Uterus (tissue), 3 donors: ENCODE measurements at regions not wholly inside any gene's neighbourhood (a gene's known extent, or its start where the extent isn't known, plus 50 kb on each side); places are given as distances from the start of the nearest gene placed in this dataset.

Experiments
- DNase-seq, 2 donors: peaks; one replicate each; pipeline ENCODE4 v3.0.0-alpha.2; 2019 to 2020
- H3K27ac ChIP-seq, 2 donors: fragments of 200-600 bp; sonication (generic); 1 replicate in 1 of 2; 2 replicates in 1 of 2; pipeline ENCODE4 v1.5.1; 2016 to 2018
- H3K27me3 ChIP-seq, 2 donors: fragments of 200-600 bp; sonication (generic); one replicate each; pipeline ENCODE4 v1.5.1; 2018 to 2019; ENCODE audit warnings: control low read depth in 1 of 2
- H3K36me3 ChIP-seq, 2 donors: fragments of 200-600 bp; sonication (generic); one replicate each; pipeline ENCODE4 v1.5.1; 2019; ENCODE audit warnings: control low read depth in 1 of 2
- H3K4me1 ChIP-seq, 2 donors: fragments of 200-600 bp; sonication (generic); one replicate each; pipeline ENCODE4 v1.5.1; 2018 to 2019; ENCODE audit warnings: control low read depth in 1 of 2
- H3K4me3 ChIP-seq, 2 donors: fragments of 200-600 bp; sonication (generic); 1 replicate in 1 of 2; 2 replicates in 1 of 2; pipeline ENCODE4 v1.5.1; 2018 to 2019; ENCODE audit warnings: mild to moderate bottlenecking in 1 of 2
- H3K9me3 ChIP-seq, 2 donors: fragments of 200-600 bp; sonication (generic); one replicate each; pipeline ENCODE4 v1.5.1; 2019; ENCODE audit warnings: control low read depth in 1 of 2
- POLR2A ChIP-seq, 2 donors: fragments of 450-650 bp; IDR thresholded peaks; one replicate each; pipeline ENCODE4 v1.6.1; 2016; ENCODE audit warnings: antibody characterized with exemption in 2 of 2, mild to moderate bottlenecking in 1 of 2, moderate library complexity in 1 of 2
- intact Hi-C: fragments of 100-400 bp; cut with DNase I; formaldehyde crosslinking; loops from one replicate; pipeline ENCODE4 v1.15.1; 2023; ENCODE audit warnings: low total_unique reads
- TF ChIP-seq, protein P1 (sequence below), 4 experiments: fragments of 200-600 bp in 2 of 4; fragments of 450-650 bp in 2 of 4; sonication (generic) in 2 of 4; IDR thresholded peaks; one replicate each; pipeline ENCODE4 v1.5.1; 2016 to 2019; ENCODE audit warnings: antibody characterized with exemption in 4 of 4, mild to moderate bottlenecking in 2 of 4, moderate library complexity in 1 of 4
- donor health status: DM: yes; HTN: yes; CAD: no.

DNA sequence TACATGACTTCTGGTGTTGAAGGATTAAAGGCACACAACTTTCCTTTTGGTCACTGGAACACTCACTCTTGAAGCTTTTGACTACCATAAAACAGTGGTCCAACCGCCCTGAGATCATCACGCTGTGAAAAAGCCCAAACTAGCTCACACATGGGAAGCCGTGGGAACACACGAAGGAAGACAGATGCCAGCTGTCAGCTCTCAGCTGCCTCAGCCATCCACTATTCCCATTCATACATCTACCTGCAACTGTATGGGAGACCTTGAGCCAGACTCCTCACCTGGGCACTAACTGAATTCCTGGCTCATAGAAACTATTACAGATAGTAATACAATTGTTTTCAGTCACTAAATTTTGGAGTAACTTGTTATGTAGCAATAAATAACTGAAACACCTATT is 246.1 kb downstream of the MSX2 start:
- no peaks in the 10 kb centered on the region for H3K36me3 ChIP-seq
- no peak overlapping the region for H3K27ac ChIP-seq
- H3K27me3 ChIP-seq, result no peaks in the 10 kb centered on the region
- no peak for DNase-seq
- intact Hi-C loops, result no loop called here
- H3K4me1 ChIP-seq, result no peaks in the 10 kb centered on the region
- no peaks in the 10 kb centered on the region for H3K9me3 ChIP-seq
- no peak overlapping the region for H3K4me3 ChIP-seq
- TF ChIP-seq POLR2A (IDR thresholded peaks at IDR 0.05), result no peak
- TF ChIP-seq, protein P1, sequence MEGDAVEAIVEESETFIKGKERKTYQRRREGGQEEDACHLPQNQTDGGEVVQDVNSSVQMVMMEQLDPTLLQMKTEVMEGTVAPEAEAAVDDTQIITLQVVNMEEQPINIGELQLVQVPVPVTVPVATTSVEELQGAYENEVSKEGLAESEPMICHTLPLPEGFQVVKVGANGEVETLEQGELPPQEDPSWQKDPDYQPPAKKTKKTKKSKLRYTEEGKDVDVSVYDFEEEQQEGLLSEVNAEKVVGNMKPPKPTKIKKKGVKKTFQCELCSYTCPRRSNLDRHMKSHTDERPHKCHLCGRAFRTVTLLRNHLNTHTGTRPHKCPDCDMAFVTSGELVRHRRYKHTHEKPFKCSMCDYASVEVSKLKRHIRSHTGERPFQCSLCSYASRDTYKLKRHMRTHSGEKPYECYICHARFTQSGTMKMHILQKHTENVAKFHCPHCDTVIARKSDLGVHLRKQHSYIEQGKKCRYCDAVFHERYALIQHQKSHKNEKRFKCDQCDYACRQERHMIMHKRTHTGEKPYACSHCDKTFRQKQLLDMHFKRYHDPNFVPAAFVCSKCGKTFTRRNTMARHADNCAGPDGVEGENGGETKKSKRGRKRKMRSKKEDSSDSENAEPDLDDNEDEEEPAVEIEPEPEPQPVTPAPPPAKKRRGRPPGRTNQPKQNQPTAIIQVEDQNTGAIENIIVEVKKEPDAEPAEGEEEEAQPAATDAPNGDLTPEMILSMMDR (IDR thresholded peaks at IDR 0.05), result no peak

DNA sequence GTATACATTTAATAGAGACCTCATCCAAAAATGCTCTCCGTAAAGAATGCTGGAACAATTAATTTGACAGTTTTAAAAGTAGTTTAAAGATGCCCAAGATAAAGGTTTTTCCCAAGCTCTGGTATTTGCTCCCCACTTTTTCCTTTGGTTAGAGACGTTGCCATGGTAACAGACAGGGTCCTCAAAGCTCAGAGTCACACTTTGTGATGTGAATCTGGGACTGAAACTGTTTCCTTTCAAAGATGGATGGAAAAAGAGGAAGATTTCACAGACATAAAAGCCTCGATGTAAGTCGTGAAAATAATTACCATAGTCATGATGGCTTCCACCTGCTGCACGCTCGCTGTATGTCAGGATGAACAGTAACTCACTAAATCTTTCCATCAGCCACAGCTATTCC is 229.5 kb downstream of the MSX2 start:
- no peak for TF ChIP-seq POLR2A (IDR thresholded peaks at IDR 0.05)
- TF ChIP-seq, protein P1 (IDR thresholded peaks at IDR 0.05), result no peak
- intact Hi-C loops, result no loop called here

DNA sequence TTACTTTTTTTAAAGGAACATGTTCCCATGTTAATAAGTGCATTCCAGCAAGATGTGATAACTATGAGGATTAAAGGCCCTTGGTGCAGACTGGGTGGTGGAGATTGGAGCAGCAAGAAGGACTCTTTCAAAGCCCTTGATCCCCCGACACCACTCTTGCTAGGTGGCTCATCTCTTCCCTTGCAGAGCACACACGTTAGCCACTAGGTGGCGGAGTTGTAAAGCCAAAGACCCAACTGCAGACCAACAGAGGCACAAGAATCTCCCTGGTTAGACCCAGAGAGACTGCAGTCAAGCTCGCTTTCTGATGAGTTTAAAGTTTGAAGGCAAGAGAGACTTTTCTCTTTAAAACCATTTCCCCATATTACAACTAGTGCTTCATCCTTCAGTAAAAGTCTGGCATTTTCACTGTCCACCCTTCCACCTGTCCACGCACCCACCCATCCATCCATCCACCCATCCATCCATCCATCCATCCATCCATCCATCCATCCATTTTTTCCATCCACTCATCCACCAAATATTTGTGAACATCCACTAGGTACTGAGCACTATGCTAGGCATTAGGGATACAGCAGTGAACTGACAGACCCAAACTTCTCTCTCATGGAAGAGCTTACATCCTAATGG is 226.9 kb downstream of the MSX2 start:
- no peaks in the 10 kb centered on the region for H3K4me1 ChIP-seq
- no peak overlapping the region for H3K4me3 ChIP-seq
- intact Hi-C loops, result no loop called here
- no peak overlapping the region for H3K27ac ChIP-seq
- H3K9me3 ChIP-seq, result no peaks in the 10 kb centered on the region
- no peak for TF ChIP-seq POLR2A (IDR thresholded peaks at IDR 0.05)
- TF ChIP-seq, protein P1 (IDR thresholded peaks at IDR 0.05), result peak; percentile 39 to 70 (median 58)
- no peak for DNase-seq
- no peaks in the 10 kb centered on the region for H3K27me3 ChIP-seq
- no peaks in the 10 kb centered on the region for H3K36me3 ChIP-seq

More for the DNA sequence above, 229.5 kb downstream of the MSX2 start:
- Histone ChIP-seq H3K9me3 (no peaks in the 10 kb centered on the region), H3K4me1 (no peaks in the 10 kb centered on the region), H3K27me3 (no peaks in the 10 kb centered on the region), H3K4me3 (no peak overlapping the region), H3K36me3 (no peaks in the 10 kb centered on the region), H3K27ac (no peak overlapping the region)
- DNase-seq, result no peak

- Histone ChIP-seq H3K27me3 (no peaks in the 10 kb centered on the region), H3K4me3 (no peak overlapping the region), H3K27ac (no peak overlapping the region), H3K36me3 (no peaks in the 10 kb centered on the region), H3K4me1 (no peaks in the 10 kb centered on the region), H3K9me3 (no peaks in the 10 kb centered on the region)
- intact Hi-C loops, result no loop called here
- DNase-seq, result no peak
- no peak for TF ChIP-seq POLR2A (IDR thresholded peaks at IDR 0.05)
- TF ChIP-seq, protein P1 (IDR thresholded peaks at IDR 0.05), result no peak
Measured at GRCh38 chr5:174947548-174947947, 223.2 kb downstream of the MSX2 start.

DNA sequence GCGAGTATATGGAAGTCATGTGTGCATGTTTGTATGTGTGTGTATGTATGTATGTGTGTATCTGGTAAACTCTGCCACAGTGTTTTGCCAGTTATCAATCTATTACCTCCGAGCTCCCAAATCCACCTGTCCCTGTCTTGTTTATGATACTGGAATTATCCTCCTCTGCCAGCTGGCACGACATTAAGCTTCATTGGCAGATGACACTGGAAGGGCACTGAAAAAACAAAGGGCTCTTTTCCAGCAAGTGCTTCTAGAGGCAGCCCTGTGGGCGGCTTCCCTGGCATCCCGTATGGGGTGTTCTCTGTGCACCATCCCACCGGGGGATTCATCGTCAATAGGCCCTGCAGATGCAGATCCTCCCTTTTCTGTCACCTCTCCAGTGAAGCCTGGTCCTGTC is 221.5 kb downstream of the MSX2 start:
- Histone ChIP-seq H3K27ac (no peak overlapping the region), H3K4me3 (no peak overlapping the region), H3K36me3 (no peaks in the 10 kb centered on the region), H3K27me3 (no peaks in the 10 kb centered on the region), H3K9me3 (no peaks in the 10 kb centered on the region), H3K4me1 (no peaks in the 10 kb centered on the region)
- DNase-seq, result no peak
- TF ChIP-seq POLR2A (IDR thresholded peaks at IDR 0.05), result no peak
- TF ChIP-seq, protein P1 (IDR thresholded peaks at IDR 0.05), result no peak
- intact Hi-C loops, result no loop called here
